Panc1 (cell line): ENCODE measurements at regions not wholly inside any gene's neighbourhood (a gene's known extent, or its start where the extent isn't known, plus 50 kb on each side); places are given as distances from the start of the nearest gene placed in this dataset.

Source experiments
- POLR2AphosphoS5 ChIP-seq: IDR thresholded peaks from 2 replicates; pipeline ENCODE4 v1.6.1; 2012; ENCODE audit warnings: mild to moderate bottlenecking, low read depth, low read length, moderate library complexity
- SIN3A ChIP-seq: IDR thresholded peaks from 2 replicates; pipeline ENCODE4 v1.6.1; 2012; ENCODE audit warnings: low read depth, mild to moderate bottlenecking, low read length, moderate library complexity, borderline replicate concordance; ENCODE audit not compliant: insufficient read depth
- TCF7L2 ChIP-seq: IDR thresholded peaks from 2 replicates; pipeline ENCODE4 v1.6.1; 2011; ENCODE audit warnings: mild to moderate bottlenecking, low read depth, low read length, inconsistent platforms
- TF ChIP-seq, protein P1 (sequence below): fragments of 450-650 bp; IDR thresholded peaks from 2 replicates; pipeline ENCODE4 v1.5.1; 2017; ENCODE audit warnings: mild to moderate bottlenecking
- TF ChIP-seq, protein P2 (sequence below), 2 experiments: IDR thresholded peaks; 2 replicates each; pipeline ENCODE4 v1.6.1; 2011 to 2012; ENCODE audit warnings: low read depth in 2 of 2, control low read depth in 1 of 2, low read length in 1 of 2, mild to moderate bottlenecking in 1 of 2, moderate library complexity in 1 of 2; ENCODE audit not compliant: insufficient read depth in 1 of 2

DNA sequence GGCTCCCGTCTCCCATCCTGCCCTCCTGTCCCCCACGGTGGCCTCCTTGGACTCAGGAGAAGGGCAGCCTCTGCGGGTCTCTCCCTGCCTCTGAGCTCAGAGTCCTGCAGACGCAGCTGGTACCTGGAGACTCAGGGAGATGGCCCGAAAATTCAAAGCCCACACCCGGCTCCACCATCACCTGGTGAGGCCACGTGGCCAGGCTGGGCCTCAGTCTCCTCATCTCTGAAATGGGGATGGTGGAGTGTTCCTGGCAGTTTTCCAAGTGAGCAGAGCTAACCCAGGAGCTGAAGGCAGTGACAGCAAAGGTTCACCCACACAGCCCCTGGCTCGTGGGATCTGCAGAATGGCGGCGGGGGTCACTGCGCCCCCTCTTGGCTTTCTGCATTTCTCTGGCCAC is 62.1 kb upstream of the RXRA start:
- TF ChIP-seq, protein P1, sequence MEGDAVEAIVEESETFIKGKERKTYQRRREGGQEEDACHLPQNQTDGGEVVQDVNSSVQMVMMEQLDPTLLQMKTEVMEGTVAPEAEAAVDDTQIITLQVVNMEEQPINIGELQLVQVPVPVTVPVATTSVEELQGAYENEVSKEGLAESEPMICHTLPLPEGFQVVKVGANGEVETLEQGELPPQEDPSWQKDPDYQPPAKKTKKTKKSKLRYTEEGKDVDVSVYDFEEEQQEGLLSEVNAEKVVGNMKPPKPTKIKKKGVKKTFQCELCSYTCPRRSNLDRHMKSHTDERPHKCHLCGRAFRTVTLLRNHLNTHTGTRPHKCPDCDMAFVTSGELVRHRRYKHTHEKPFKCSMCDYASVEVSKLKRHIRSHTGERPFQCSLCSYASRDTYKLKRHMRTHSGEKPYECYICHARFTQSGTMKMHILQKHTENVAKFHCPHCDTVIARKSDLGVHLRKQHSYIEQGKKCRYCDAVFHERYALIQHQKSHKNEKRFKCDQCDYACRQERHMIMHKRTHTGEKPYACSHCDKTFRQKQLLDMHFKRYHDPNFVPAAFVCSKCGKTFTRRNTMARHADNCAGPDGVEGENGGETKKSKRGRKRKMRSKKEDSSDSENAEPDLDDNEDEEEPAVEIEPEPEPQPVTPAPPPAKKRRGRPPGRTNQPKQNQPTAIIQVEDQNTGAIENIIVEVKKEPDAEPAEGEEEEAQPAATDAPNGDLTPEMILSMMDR = no peak
- TF ChIP-seq POLR2AphosphoS5 = no peak
- no peak for TF ChIP-seq TCF7L2
- TF ChIP-seq, protein P2, sequence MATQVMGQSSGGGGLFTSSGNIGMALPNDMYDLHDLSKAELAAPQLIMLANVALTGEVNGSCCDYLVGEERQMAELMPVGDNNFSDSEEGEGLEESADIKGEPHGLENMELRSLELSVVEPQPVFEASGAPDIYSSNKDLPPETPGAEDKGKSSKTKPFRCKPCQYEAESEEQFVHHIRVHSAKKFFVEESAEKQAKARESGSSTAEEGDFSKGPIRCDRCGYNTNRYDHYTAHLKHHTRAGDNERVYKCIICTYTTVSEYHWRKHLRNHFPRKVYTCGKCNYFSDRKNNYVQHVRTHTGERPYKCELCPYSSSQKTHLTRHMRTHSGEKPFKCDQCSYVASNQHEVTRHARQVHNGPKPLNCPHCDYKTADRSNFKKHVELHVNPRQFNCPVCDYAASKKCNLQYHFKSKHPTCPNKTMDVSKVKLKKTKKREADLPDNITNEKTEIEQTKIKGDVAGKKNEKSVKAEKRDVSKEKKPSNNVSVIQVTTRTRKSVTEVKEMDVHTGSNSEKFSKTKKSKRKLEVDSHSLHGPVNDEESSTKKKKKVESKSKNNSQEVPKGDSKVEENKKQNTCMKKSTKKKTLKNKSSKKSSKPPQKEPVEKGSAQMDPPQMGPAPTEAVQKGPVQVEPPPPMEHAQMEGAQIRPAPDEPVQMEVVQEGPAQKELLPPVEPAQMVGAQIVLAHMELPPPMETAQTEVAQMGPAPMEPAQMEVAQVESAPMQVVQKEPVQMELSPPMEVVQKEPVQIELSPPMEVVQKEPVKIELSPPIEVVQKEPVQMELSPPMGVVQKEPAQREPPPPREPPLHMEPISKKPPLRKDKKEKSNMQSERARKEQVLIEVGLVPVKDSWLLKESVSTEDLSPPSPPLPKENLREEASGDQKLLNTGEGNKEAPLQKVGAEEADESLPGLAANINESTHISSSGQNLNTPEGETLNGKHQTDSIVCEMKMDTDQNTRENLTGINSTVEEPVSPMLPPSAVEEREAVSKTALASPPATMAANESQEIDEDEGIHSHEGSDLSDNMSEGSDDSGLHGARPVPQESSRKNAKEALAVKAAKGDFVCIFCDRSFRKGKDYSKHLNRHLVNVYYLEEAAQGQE (IDR thresholded peaks at IDR 0.05; ENCODE audit: insufficient read depth in 1 of 2, low read depth in 2 of 2, low read length in 1 of 2) = no peak
- no peak for TF ChIP-seq SIN3A
